GM19452 (cell line): ENCODE measurements at regions not wholly inside any gene's neighbourhood (a gene's known extent, or its start where the extent isn't known, plus 50 kb on each side); places are given as distances from the start of the nearest gene placed in this dataset.

Experiments used
- ATAC-seq: cut with Tn5 transposase; IDR thresholded peaks from one replicate; pipeline ENCODE4 v1.9.1; 2021; ENCODE audit not compliant: unreplicated experiment

- no peak for ATAC-seq
These were observed 56.3 kb upstream of the SLC22A11 start for GRCh38 chr11:64499261-64500004.

GRCh38 chr11:64500176-64501013, 55.3 kb upstream of the SLC22A11 start:
- ATAC-seq: no peak

- ATAC-seq: no peak
These were observed 54.0 kb upstream of the SLC22A11 start for GRCh38 chr11:64501500-64502427.

GRCh38 chr11:64502634-64503033, 53.1 kb upstream of the SLC22A11 start:
- ATAC-seq: no peak

- no peak for ATAC-seq
These were observed 52.5 kb upstream of the SLC22A11 start for GRCh38 chr11:64503186-64503753.

GRCh38 chr11:64504999-64505398, 50.7 kb upstream of the SLC22A11 start:
- ATAC-seq: no peak
